Hematopoietic multipotent progenitor cell treated with erythropoietin and hydrocortisone succinate and interleukin-3 and kit ligand, for 4 days (in vitro differentiated cells): ENCODE measurements at regions not wholly inside any gene's neighbourhood (a gene's known extent, or its start where the extent isn't known, plus 50 kb on each side); places are given as distances from the start of the nearest gene placed in this dataset.
A peak's percentile ranks its signal among the peaks of the same experiment; 100 is the strongest.

ENCODE experiments used
- DNase-seq: peaks from one replicate; pipeline ENCODE4 v3.0.0-alpha.2; 2015

GRCh38 chr5:115469904-115470516 is 74.6 kb downstream of the FEM1C start:
- DNase-seq = no peak

GRCh38 chr5:115467628-115468027 is 76.9 kb downstream of the FEM1C start:
- DNase-seq = no peak

GRCh38 chr5:115465431-115465830 is 79.1 kb downstream of the FEM1C start:
- no peak for DNase-seq

- DNase-seq = peak; percentile 84
Measured at GRCh38 chr5:115463983-115464382, 80.6 kb downstream of the FEM1C start.

GRCh38 chr5:115461506-115462290 is 82.9 kb downstream of the FEM1C start:
- peak; percentile 30 for DNase-seq

- no peak for DNase-seq
Measured at GRCh38 chr5:115461093-115461492, 83.5 kb downstream of the FEM1C start.

- peak; percentile 41 for DNase-seq
Measured at GRCh38 chr5:115460472-115460871, 84.1 kb downstream of the FEM1C start.

- DNase-seq = no peak
Measured at GRCh38 chr5:115459855-115460341, 84.7 kb downstream of the FEM1C start.

- DNase-seq = no peak
Measured at GRCh38 chr5:115458416-115458815, 86.2 kb downstream of the FEM1C start.

- no peak for DNase-seq
Measured at GRCh38 chr5:115458003-115458409, 86.6 kb downstream of the FEM1C start.

- DNase-seq = no peak
Measured at GRCh38 chr5:115457571-115457970, 87.0 kb downstream of the FEM1C start.

- DNase-seq = no peak
Measured at GRCh38 chr5:115456539-115457040, 88.0 kb downstream of the FEM1C start.

- DNase-seq = no peak
Measured at GRCh38 chr5:115456056-115456455, 88.5 kb downstream of the FEM1C start.

- no peak for DNase-seq
Measured at GRCh38 chr5:115455301-115455707, 89.3 kb downstream of the FEM1C start.

- DNase-seq = no peak
Measured at GRCh38 chr5:115453391-115454095, 91.0 kb downstream of the FEM1C start.

- no peak for DNase-seq
Measured at GRCh38 chr5:115452536-115453235, 91.9 kb downstream of the FEM1C start.

- no peak for DNase-seq
Measured at GRCh38 chr5:115452083-115452482, 92.5 kb downstream of the FEM1C start.

- no peak for DNase-seq
Measured at GRCh38 chr5:115450741-115451140, 93.8 kb downstream of the FEM1C start.

- DNase-seq = peak; percentile 22
Measured at GRCh38 chr5:115448630-115449029, 95.9 kb downstream of the FEM1C start.

GRCh38 chr5:115440782-115441451 is 103.7 kb downstream of the FEM1C start:
- DNase-seq = no peak

GRCh38 chr5:115439639-115440038 is 104.9 kb downstream of the FEM1C start:
- no peak for DNase-seq

- no peak for DNase-seq
Measured at GRCh38 chr5:115439042-115439441, 105.5 kb downstream of the FEM1C start.
